PC-3 (cell line): ENCODE measurements at regions not wholly inside any gene's neighbourhood (a gene's known extent, or its start where the extent isn't known, plus 50 kb on each side); places are given as distances from the start of the nearest gene placed in this dataset.

Source experiments
- ATAC-seq: fragments of 200-7000 bp; cut with Tn5 transposase; 2 replicates; pipeline ENCODE4 v1.9.1; 2020; ENCODE audit warnings: mild to moderate bottlenecking, moderate library complexity
- BruUV-seq: library from RNA; stranded (reverse); fragments of 400-500 nt; replicated peaks from 2 replicates; lab custom pipeline; 2021; lab: Mats Ljungman, UMichigan
- CTCF ChIA-PET: fragments of 300-600 bp; sonication (Branson Sonifier 250); formaldehyde crosslinking; loops from one replicate; lab custom pipeline; 2022; ENCODE audit warnings: antibody characterized with exemption; lab: Charles Lee
- POLR2A ChIA-PET: fragments of 300-600 bp; sonication (Branson Sonifier 250); formaldehyde crosslinking; loops from one replicate; lab custom pipeline; 2022; ENCODE audit warnings: antibody characterized with exemption; ENCODE audit not compliant: unreplicated experiment; lab: Charles Lee
- DNase-seq: peaks from one replicate; pipeline ENCODE4 v3.0.0-alpha.2; 2015
- H2AFZ ChIP-seq: fragments of 300-600 bp; sonication (generic); 2 replicates; pipeline ENCODE4 v1.6.0; 2016; ENCODE audit warnings: antibody characterized with exemption, low read length
- H3F3A ChIP-seq: fragments of 300-600 bp; sonication (generic); one replicate; pipeline ENCODE4 v1.6.0; 2017; ENCODE audit warnings: antibody characterized with exemption, low read length, control low read depth, mild to moderate bottlenecking; ENCODE audit not compliant: unreplicated experiment
- H3K27ac ChIP-seq: fragments of 300-600 bp; sonication (generic); 2 replicates; pipeline ENCODE4 v1.5.1; 2016; ENCODE audit warnings: mild to moderate bottlenecking, low read length
- H3K27me3 ChIP-seq: fragments of 300-600 bp; sonication (generic); 2 replicates; pipeline ENCODE4 v1.6.1; 2016; ENCODE audit warnings: low read length, mixed read lengths
- H3K36me3 ChIP-seq: fragments of 300-600 bp; sonication (generic); 2 replicates; pipeline ENCODE4 v1.6.1; 2016; ENCODE audit warnings: low read depth, mixed run types, low read length, mixed read lengths
- H3K4me1 ChIP-seq: fragments of 300-600 bp; sonication (generic); 2 replicates; pipeline ENCODE4 v1.5.1; 2016; ENCODE audit warnings: low read length; ENCODE audit not compliant: insufficient read depth
- H3K4me2 ChIP-seq: fragments of 300-600 bp; sonication (generic); 2 replicates; pipeline ENCODE4 v1.6.0; 2016; ENCODE audit warnings: low read length
- H3K4me3 ChIP-seq: fragments of 300-600 bp; sonication (generic); 2 replicates; pipeline ENCODE4 v1.5.1; 2016; ENCODE audit warnings: mild to moderate bottlenecking, low read length, mixed read lengths
- H3K79me2 ChIP-seq: fragments of 300-600 bp; sonication (generic); 2 replicates; pipeline ENCODE4 v1.6.1; 2017; ENCODE audit warnings: low read length, mixed read lengths
- H3K9ac ChIP-seq: fragments of 300-600 bp; sonication (generic); 2 replicates; pipeline ENCODE4 v1.6.0; 2016; ENCODE audit warnings: mild to moderate bottlenecking, low read length
- H3K9me2 ChIP-seq: fragments of 300-600 bp; sonication (generic); replicated peaks from 2 replicates; pipeline ENCODE4 v1.6.1; 2016; ENCODE audit warnings: mixed run types, low read length, mixed read lengths
- H3K9me3 ChIP-seq: fragments of 300-600 bp; sonication (generic); 2 replicates; pipeline ENCODE4 v1.6.1; 2016; ENCODE audit warnings: low read length, mixed read lengths
- H4K20me1 ChIP-seq: fragments of 300-600 bp; sonication (generic); 2 replicates; pipeline ENCODE4 v1.6.1; 2016; ENCODE audit warnings: low read length, mixed read lengths
- EZH2 ChIP-seq: fragments of 300-600 bp; sonication (generic); IDR thresholded peaks from one replicate; pipeline ENCODE4 v1.6.1; 2017; ENCODE audit warnings: antibody characterized with exemption, mild to moderate bottlenecking, low read length; ENCODE audit not compliant: unreplicated experiment
- EZH2phosphoT487 ChIP-seq: fragments of 300-600 bp; sonication (generic); IDR thresholded peaks from 2 replicates; pipeline ENCODE4 v1.6.1; 2018; ENCODE audit warnings: mild to moderate bottlenecking, antibody characterized with exemption, low read length, borderline replicate concordance
- intact Hi-C: fragments of 100-400 bp; cut with micrococcal nuclease; formaldehyde crosslinking; loops from 2 replicates; pipeline ENCODE4 v1.9.0; 2023
- TF ChIP-seq, protein P1 (sequence below): fragments of 300-600 bp; sonication (generic); conservative IDR thresholded peaks from 2 replicates; pipeline ENCODE4 v1.5.1; 2017; ENCODE audit warnings: antibody characterized with exemption, low read depth, mild to moderate bottlenecking, low read length

DNA sequence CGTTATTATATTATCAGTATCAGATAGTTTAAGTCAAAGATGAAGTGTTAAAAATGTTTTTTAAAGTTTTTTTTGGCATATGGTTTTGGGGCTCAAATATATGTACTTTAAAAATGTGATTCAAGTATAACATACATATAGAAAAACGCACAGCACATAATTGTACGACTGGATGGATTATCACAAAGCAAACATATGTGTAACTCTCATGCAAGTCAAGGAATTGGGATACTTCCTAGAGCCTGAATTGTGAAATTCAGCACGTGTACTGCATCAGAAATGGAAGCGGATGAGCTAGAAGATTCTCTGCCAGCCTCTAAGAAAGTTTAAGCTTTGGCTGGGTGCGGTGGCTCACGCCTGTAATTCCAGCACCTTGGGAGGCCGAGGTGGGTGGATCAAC lies 340.9 kb downstream of the PRL start:
- no peak for TF ChIP-seq EZH2phosphoT487
- TF ChIP-seq EZH2 = no peak
- TF ChIP-seq, protein P1, sequence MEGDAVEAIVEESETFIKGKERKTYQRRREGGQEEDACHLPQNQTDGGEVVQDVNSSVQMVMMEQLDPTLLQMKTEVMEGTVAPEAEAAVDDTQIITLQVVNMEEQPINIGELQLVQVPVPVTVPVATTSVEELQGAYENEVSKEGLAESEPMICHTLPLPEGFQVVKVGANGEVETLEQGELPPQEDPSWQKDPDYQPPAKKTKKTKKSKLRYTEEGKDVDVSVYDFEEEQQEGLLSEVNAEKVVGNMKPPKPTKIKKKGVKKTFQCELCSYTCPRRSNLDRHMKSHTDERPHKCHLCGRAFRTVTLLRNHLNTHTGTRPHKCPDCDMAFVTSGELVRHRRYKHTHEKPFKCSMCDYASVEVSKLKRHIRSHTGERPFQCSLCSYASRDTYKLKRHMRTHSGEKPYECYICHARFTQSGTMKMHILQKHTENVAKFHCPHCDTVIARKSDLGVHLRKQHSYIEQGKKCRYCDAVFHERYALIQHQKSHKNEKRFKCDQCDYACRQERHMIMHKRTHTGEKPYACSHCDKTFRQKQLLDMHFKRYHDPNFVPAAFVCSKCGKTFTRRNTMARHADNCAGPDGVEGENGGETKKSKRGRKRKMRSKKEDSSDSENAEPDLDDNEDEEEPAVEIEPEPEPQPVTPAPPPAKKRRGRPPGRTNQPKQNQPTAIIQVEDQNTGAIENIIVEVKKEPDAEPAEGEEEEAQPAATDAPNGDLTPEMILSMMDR = no peak
- Histone ChIP-seq H3K9me2 (no peaks in the 10 kb centered on the region), H3K4me1 (0 out of 2 replicates have a peak, but pooled peaks cover 8% of the 10 kb centered on the region), H4K20me1 (no peaks in the 10 kb centered on the region), H3K79me2 (no peaks in the 10 kb centered on the region), H3K4me3 (no peak overlapping the region), H3K9me3 (no peaks in the 10 kb centered on the region), H2AFZ (no peak overlapping the region), H3K9ac (no peak overlapping the region), H3K4me2 (no peak overlapping the region), H3K36me3 (no peaks in the 10 kb centered on the region), H3K27me3 (no peaks in the 10 kb centered on the region), H3K27ac (no peak overlapping the region), H3F3A (no peaks in the 10 kb centered on the region)
- intact Hi-C loops = no loop called here
- ATAC-seq (no peak), DNase-seq (no peak)
- BruUV-seq = no TSS peak
- POLR2A ChIA-PET = no interaction called here
- CTCF ChIA-PET = no interaction called here

DNA sequence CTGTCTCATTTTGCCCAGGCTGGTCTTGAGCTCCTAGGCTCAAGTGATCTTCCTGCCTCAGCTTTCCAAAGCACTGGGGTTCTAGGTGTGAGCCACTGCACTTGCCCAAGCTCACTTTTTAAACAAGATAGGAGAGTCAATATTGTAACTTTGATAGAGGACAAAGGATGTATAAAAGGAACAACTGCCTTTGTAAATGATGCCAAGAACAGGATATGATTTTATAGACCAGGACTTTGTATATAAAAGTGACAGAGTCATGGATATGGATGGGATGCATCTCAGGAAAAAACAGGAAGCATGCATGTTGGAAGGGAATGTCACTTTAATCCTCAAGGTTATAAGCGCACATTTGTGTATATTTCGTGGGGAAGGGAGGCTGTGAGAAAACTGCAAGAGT lies 338.4 kb downstream of the PRL start:
- POLR2A ChIA-PET = interaction anchor here (0.6 kb wide), 1 partner anchor 9 kb away, joined by 4 read pairs; no protein-coding TSS in a partner anchor
- CTCF ChIA-PET = no interaction called here

DNA sequence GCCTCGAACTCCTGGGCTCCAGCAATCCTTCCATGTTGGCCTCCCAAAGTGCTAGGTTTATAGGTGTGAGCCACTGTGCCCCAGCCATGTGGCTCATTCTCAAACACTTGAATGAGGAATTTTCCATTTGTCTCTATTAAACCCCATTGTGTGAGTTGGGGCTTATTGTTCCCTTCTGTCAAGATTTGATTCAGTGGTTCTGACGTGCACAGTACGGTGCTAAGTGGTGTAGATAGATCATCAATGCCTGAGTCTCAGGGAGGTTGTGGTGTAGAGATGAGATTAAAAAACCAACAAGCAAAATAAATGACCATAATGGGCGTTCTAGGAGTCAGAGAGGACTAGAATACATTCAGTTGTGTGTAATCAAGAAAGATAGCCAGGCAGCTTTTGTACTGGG lies 335.6 kb downstream of the PRL start:
- Histone ChIP-seq H3K9me3 (no peaks in the 10 kb centered on the region), H3K4me3 (no peak overlapping the region), H2AFZ (no peak overlapping the region), H3K9ac (no peak overlapping the region), H3K9me2 (no peaks in the 10 kb centered on the region), H3K4me2 (no peak overlapping the region), H3K27me3 (no peaks in the 10 kb centered on the region), H4K20me1 (no peaks in the 10 kb centered on the region), H3K4me1 (no peaks in the 10 kb centered on the region), H3F3A (no peaks in the 10 kb centered on the region), H3K27ac (no peak overlapping the region), H3K79me2 (no peaks in the 10 kb centered on the region), H3K36me3 (no peaks in the 10 kb centered on the region)
- BruUV-seq = no TSS peak
- TF ChIP-seq, protein P1 = no peak
- no peak for TF ChIP-seq EZH2phosphoT487
- no peak for TF ChIP-seq EZH2
- ChIA-PET CTCF (no interaction called here), POLR2A (no interaction called here)
- intact Hi-C loops = no loop called here
- DNase-seq = no peak
- ATAC-seq = no peak

More for the DNA sequence above, 338.4 kb downstream of the PRL start:
- DNase-seq = no peak
- no peak; the same call in 1 of the 2 replicates for ATAC-seq
- Histone ChIP-seq H3K27ac (no peak overlapping the region), H3K9ac (no peak overlapping the region), H3K4me3 (no peak overlapping the region), H3K36me3 (no peaks in the 10 kb centered on the region), H3K27me3 (no peaks in the 10 kb centered on the region), H3F3A (no peaks in the 10 kb centered on the region), H4K20me1 (no peaks in the 10 kb centered on the region), H2AFZ (no peak overlapping the region), H3K4me2 (no peak overlapping the region), H3K4me1 (0 out of 2 replicates have a peak, but pooled peaks cover 8% of the 10 kb centered on the region), H3K79me2 (no peaks in the 10 kb centered on the region), H3K9me2 (no peaks in the 10 kb centered on the region), H3K9me3 (no peaks in the 10 kb centered on the region)
- no TSS peak for BruUV-seq
- intact Hi-C loops = no loop called here
- TF ChIP-seq EZH2phosphoT487 (no peak), EZH2 (no peak)
- TF ChIP-seq, protein P1 = no peak
